ENCODE measurements at regions not wholly inside any gene's neighbourhood (a gene's known extent, or its start where the extent isn't known, plus 50 kb on each side); places are given as distances from the start of the nearest gene placed in this dataset.
A peak's percentile ranks its signal among the peaks of the same experiment; 100 is the strongest.

- Histone ChIP-seq H4K20me1 (ENCODE audit: control insufficient read depth, extremely low read depth, insufficient read depth, low read length) (no peaks in the 10 kb centered on the region), H3K4me3 (replicated peaks in 1 of 4; ENCODE audit: control extremely low read depth in 1 of 4, insufficient read depth in 1 of 4, low read depth in 3 of 4, low read length in 4 of 4) (no peak overlapping the region), H3K4me2 (ENCODE audit: extremely low read depth, insufficient read depth, low read length) (no peak overlapping the region), H3K27me3 (ENCODE audit: control insufficient read depth, insufficient read depth, low read length) (no peaks in the 10 kb centered on the region), H3K9ac (ENCODE audit: insufficient read depth, low read length) (no peak overlapping the region), H3K27ac (ENCODE audit: insufficient read depth, low read length) (no peak overlapping the region), H3K9me3 (ENCODE audit: control insufficient read depth, insufficient read depth, low read depth, low read length) (no peaks in the 10 kb centered on the region), H3K36me3 (ENCODE audit: control insufficient read depth, insufficient read depth, low read length) (no peaks in the 10 kb centered on the region), H2AFZ (ENCODE audit: low read length) (no peak overlapping the region), H3K4me1 (ENCODE audit: control insufficient read depth, extremely low read depth, insufficient read depth, low read length) (no peaks in the 10 kb centered on the region), H3K79me2 (ENCODE audit: control insufficient read depth, insufficient read depth, low read length) (no peaks in the 10 kb centered on the region)
- no peak for TF ChIP-seq EZH2 (IDR thresholded peaks at IDR 0.05; ENCODE audit: low read length, missing control alignments)
- TF ChIP-seq, protein P1, sequence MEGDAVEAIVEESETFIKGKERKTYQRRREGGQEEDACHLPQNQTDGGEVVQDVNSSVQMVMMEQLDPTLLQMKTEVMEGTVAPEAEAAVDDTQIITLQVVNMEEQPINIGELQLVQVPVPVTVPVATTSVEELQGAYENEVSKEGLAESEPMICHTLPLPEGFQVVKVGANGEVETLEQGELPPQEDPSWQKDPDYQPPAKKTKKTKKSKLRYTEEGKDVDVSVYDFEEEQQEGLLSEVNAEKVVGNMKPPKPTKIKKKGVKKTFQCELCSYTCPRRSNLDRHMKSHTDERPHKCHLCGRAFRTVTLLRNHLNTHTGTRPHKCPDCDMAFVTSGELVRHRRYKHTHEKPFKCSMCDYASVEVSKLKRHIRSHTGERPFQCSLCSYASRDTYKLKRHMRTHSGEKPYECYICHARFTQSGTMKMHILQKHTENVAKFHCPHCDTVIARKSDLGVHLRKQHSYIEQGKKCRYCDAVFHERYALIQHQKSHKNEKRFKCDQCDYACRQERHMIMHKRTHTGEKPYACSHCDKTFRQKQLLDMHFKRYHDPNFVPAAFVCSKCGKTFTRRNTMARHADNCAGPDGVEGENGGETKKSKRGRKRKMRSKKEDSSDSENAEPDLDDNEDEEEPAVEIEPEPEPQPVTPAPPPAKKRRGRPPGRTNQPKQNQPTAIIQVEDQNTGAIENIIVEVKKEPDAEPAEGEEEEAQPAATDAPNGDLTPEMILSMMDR (conservative IDR thresholded peaks at IDR 0.05 in 1 of 2, IDR thresholded peaks at IDR 0.05 in 1 of 2; ENCODE audit: low read depth in 1 of 2, low read length in 2 of 2) = no peak
- DNase-seq (ENCODE audit: low read depth in 2 of 2) = no peak
Measured at GRCh38 chr6:814378-815347, 121.7 kb upstream of the EXOC2 start.

GRCh38 chr6:811831-812230 lies 118.9 kb upstream of the EXOC2 start:
- no peaks in the 10 kb centered on the region for H3K36me3 ChIP-seq (ENCODE audit: control insufficient read depth, insufficient read depth, low read length)
- H3K9ac ChIP-seq (ENCODE audit: insufficient read depth, low read length) = no peak overlapping the region
- no peak overlapping the region for H3K4me2 ChIP-seq (ENCODE audit: extremely low read depth, insufficient read depth, low read length)
- no peaks in the 10 kb centered on the region for H3K9me3 ChIP-seq (ENCODE audit: control insufficient read depth, insufficient read depth, low read depth, low read length)
- H3K27me3 ChIP-seq (ENCODE audit: control insufficient read depth, insufficient read depth, low read length) = no peaks in the 10 kb centered on the region
- H3K27ac ChIP-seq (ENCODE audit: insufficient read depth, low read length) = no peak overlapping the region
- TF ChIP-seq, protein P1 (conservative IDR thresholded peaks at IDR 0.05 in 1 of 2, IDR thresholded peaks at IDR 0.05 in 1 of 2; ENCODE audit: low read depth in 1 of 2, low read length in 2 of 2) = no peak
- no peak for TF ChIP-seq EZH2 (IDR thresholded peaks at IDR 0.05; ENCODE audit: low read length, missing control alignments)
- DNase-seq (ENCODE audit: low read depth in 2 of 2) = peak in 1 of 2 donors; percentile 14
- no peaks in the 10 kb centered on the region for H3K79me2 ChIP-seq (ENCODE audit: control insufficient read depth, insufficient read depth, low read length)
- no peak overlapping the region for H3K4me3 ChIP-seq (replicated peaks in 1 of 4; ENCODE audit: control extremely low read depth in 1 of 4, insufficient read depth in 1 of 4, low read depth in 3 of 4, low read length in 4 of 4)
- no peak overlapping the region for H2AFZ ChIP-seq (ENCODE audit: low read length)
- H4K20me1 ChIP-seq (ENCODE audit: control insufficient read depth, extremely low read depth, insufficient read depth, low read length) = no peaks in the 10 kb centered on the region
- no peaks in the 10 kb centered on the region for H3K4me1 ChIP-seq (ENCODE audit: control insufficient read depth, extremely low read depth, insufficient read depth, low read length)

DNA sequence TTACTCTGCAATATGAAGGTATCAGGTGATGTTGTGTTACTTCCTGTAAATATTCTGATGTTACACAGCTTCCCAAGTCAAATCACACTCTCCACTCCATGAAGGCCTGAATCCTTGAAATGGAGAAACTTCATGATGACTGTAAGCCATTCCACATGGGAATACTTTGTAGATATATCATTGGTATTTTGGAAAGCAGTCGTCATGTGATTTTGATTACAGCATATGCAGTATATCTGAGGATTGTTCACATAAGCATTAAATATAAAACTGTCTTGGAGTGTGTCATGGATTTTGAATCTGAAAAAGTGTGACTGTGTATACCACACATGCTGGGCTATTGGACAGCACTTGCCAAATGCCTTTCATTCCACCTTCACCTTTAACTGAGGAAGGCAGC lies 118.3 kb upstream of the EXOC2 start:
- Histone ChIP-seq H3K27me3 (ENCODE audit: control insufficient read depth, insufficient read depth, low read length) (no peaks in the 10 kb centered on the region), H3K4me1 (ENCODE audit: control insufficient read depth, extremely low read depth, insufficient read depth, low read length) (no peaks in the 10 kb centered on the region), H3K79me2 (ENCODE audit: control insufficient read depth, insufficient read depth, low read length) (no peaks in the 10 kb centered on the region), H3K4me2 (ENCODE audit: extremely low read depth, insufficient read depth, low read length) (no peak overlapping the region), H3K4me3 (replicated peaks in 1 of 4; ENCODE audit: control extremely low read depth in 1 of 4, insufficient read depth in 1 of 4, low read depth in 3 of 4, low read length in 4 of 4) (no peak overlapping the region), H3K9me3 (ENCODE audit: control insufficient read depth, insufficient read depth, low read depth, low read length) (no peaks in the 10 kb centered on the region), H3K36me3 (ENCODE audit: control insufficient read depth, insufficient read depth, low read length) (no peaks in the 10 kb centered on the region), H4K20me1 (ENCODE audit: control insufficient read depth, extremely low read depth, insufficient read depth, low read length) (no peaks in the 10 kb centered on the region), H3K9ac (ENCODE audit: insufficient read depth, low read length) (no peak overlapping the region), H2AFZ (ENCODE audit: low read length) (no peak overlapping the region), H3K27ac (ENCODE audit: insufficient read depth, low read length) (no peak overlapping the region)
- no peak for DNase-seq (ENCODE audit: low read depth in 2 of 2)
- TF ChIP-seq, protein P1 (conservative IDR thresholded peaks at IDR 0.05 in 1 of 2, IDR thresholded peaks at IDR 0.05 in 1 of 2; ENCODE audit: low read depth in 1 of 2, low read length in 2 of 2) = no peak
- TF ChIP-seq EZH2 (IDR thresholded peaks at IDR 0.05; ENCODE audit: low read length, missing control alignments) = no peak
